NCI-H526 (cell line): ENCODE measurements at regions not wholly inside any gene's neighbourhood (a gene's known extent, or its start where the extent isn't known, plus 50 kb on each side); places are given as distances from the start of the nearest gene placed in this dataset.

Experiments used
- DNase-seq, 2 experiments: peaks; one replicate each; lab custom pipeline; 2025; lab: John Stamatoyannopoulos, UW

DNA sequence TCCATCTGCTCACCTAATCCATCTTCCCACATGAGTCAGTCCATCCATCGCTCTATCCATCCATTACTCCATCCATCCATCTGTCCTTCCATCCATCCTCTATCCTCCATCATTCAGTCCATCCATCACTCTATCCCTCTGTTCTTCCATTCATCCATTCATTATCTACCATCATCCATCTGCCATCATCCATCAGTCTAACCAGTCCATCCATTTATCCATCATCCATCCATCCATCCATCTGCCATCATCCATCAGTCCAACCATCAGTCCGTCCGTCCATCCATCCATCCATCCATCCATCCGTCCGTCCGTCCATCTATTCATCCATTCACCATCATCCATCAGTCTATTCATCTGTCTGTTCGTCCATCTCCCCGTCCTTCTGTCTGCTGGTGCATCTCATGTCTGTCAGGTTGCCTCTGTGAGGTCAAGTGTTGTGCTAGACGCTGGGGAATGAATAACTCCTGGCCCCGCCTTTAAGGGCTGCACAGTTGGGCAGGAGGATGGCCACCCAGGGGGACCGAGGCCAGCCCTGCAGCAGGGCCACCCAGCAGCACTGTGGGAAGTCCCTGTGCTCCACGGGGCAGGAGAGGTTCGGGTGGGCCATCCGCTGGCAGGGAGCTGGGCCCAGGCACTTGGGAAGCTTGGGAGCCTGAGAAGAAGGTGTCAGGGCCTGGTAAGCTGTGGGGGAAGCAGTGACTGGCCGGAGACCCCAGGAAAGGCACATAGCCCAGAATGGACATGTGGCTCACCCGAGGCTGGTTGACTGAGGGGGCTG lies 137.1 kb downstream of the CTTN start:
- no peak for DNase-seq

DNA sequence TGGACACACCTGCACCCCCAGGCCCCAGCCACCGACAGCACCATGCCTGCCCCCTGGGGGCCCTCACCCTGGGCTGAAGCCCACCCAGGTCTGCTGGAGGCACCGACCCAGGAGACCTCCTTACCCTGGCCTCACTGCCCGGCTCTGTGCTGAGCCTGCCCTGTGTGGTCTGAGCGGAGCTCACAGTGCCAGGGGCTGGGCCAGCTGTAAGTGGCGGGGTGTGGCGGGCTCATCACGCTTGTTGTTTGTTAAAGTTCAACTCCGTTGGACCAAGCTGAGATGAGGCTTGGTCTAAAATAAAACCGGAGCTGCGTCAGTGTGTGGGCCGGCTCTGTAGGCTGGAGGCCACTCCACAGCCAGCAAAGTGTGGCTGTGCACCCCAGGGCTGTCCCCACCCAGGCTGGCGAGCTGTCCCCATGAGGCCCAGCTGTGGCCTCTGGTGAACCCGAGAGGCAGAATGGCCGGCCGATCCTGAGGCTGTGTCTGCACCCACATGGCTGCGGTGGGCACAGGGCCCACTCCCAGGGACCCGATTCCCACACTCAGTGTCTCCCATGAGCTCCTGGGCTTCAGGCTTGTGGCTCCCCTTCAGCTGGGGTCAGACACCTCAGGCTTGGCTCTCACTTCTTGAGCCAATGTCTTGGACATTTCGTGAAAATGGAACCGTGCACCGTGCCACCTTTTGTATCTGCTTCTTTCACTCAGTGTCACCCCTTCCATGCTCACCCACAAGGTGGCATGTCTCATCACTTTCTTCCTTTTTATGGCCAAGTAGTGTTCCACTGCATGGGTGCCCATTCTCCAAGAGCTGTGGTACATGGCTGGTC lies 137.9 kb downstream of the CTTN start:
- DNase-seq, result no peak

DNA sequence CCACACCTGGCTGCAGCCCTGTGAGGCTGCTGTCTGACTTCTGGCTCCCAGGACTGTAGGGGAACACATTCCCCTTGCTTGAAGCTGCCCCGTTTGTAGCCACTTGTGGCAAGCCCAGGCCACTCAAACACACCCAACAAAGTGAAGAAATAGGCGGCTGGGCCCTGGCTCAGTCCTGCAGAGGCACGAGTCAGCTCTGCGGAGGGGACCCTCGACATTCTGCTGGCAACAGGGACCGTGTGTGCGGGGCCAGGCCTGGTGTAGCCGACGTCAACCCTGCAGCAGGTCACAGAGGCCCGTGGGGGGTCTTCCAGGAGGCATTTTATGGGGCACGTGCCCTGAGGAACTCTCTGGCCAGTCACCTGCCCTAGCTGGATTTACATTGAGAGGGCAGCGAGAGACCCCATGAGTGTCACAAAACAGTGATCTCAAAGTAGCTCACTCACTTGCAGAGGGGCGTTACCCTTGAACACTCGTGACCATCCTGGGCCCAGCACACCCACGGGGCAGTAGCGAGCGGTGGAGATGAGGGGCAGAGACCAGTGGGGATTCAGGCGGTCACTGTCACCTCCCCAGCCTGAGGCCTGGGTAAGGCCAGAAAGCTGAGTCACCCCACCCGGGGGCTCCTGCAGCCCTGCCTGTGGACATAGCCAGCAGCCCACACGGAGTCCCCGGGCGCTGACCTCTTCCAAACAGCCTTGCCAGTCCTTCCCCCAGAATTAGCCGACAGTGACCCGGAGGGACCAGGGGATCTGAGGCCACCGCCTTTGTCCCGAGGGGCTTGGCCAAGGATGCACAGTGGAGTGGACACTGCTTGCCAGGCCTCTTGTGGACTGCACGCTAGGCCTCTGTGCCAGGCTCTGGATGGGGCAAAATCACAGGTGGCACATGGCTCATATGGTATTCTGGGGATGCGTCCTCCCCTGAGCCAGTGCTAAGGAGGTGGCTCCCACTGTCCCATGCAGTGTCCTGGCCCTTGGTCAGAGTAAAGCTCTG lies 139.5 kb downstream of the CTTN start:
- DNase-seq, result no peak

DNA sequence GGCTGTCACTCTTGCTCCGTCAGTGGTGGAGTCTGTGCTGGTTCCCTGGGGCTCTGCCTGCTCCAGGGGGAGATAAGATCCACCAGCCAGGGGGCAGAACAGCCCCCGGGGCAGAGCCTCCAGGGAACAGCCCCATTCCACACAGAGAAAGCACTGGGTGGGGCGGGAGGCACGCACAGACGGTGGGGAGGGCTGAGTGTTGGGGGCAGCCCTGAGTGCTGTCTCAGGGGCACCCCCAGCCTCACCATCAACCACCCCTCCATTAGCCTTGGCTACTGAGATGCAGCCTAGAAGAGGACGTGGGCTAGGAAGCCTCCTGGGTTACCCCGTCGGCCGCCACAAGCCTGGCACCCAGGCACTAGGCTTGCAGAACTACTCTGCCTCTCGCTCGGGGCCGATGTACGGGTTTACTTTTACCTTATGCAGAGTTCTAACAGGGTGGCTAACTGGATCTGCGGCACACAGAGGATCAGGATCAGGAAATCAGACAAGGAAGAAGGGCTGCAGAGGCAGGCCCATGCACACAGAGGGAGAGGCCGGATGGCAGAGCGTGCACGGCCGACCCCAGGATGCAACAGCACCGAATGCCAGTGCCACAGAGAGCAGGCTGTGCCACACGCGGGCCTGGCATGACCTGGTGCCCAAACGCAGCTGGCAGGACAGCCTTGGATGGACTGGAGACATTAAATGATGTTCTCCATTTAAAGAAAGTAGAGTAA lies 140.5 kb downstream of the CTTN start:
- DNase-seq, result no peak

DNA sequence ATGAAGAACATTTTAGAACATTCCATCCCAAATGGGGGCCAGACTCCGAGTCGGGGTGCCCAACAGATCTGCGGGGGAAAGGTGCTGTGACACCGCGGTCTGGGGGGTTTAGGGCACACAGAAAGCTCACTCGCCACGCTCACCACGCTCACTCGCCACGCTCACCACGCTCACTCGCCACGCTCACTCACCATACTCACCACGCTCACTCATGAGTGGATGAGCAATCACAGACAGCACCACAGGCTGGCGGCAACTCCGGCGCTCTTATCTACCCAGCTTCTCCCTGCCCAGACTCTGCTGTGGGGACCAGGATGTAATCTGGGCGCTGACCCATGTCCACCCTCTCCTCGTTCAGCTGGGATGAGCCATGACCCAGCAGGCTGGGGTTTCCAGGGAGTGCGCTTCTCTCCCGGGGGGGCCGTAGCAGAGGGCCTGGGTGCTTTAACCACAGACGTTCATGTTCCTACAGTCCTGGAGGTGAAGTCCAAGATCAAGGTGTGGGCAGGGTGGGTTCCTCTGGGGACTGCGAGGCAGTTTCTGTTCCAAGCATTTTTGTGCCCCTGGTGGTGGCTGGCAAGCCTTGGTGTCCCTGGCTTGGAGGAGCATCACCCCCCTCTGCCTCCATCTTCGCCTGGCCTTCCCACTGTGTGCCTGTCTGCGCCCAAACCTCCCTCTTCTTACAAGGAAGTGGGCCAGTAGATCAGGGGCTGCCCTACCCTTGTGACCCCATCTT lies 141.2 kb downstream of the CTTN start:
- no peak for DNase-seq

DNA sequence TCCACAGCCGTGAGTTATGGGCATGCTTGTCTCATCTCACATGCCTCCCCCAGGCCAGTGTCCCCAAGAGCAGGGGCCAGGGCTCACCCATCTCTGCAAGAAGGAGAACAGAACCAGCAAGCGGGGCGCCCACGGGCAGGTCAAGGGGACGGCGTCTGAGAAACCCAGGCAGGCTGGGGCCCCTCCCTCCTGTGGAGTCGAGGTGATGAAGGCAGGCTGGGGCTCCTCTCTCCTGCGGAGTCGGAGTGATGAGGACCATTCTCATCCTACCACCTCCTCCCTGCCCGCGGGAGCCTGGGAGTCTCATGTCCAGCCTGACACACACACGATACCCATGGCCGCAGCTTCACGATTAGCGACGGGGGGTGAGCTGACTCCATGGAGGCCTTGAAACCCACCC lies 141.9 kb downstream of the CTTN start:
- no peak for DNase-seq

DNA sequence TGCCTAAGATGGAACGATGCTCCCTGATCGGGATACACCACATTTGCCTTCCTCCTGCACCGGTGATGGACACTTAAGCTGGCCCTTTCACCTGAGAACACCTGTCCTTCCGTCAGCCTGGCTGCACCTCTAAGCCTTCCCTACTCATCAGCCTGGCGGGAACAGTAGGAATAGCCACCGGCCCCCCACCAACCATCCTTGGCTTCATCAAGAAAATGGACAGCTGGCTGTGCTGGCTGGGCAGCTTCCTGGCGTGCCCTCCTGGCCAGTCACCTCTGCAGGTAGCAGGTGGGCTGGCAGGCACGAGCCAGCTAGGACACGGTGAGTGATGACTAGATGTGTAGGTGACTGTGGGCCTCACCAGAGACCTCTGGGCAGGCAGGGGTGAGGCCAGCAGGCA lies 142.8 kb downstream of the CTTN start:
- no peak for DNase-seq

DNA sequence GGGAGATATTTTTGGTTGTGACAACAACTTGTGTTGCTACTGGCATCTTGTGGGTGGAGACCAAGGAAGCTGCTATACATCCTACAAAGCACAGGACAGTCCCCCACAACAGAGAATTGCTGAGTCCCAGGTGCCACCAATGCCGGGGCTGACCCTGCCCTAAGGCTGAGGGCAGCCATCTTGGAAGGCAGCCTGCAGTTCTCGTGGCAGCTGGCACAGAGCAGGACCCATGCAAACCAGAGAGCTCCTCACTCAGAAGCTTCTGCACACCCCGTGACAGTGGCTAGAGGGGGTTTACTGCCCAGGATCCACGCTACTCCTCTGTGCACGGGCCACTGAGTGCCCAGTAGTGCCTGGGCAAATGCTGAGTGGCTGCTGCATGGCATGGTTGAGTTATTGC lies 143.4 kb downstream of the CTTN start:
- DNase-seq, result no peak

DNA sequence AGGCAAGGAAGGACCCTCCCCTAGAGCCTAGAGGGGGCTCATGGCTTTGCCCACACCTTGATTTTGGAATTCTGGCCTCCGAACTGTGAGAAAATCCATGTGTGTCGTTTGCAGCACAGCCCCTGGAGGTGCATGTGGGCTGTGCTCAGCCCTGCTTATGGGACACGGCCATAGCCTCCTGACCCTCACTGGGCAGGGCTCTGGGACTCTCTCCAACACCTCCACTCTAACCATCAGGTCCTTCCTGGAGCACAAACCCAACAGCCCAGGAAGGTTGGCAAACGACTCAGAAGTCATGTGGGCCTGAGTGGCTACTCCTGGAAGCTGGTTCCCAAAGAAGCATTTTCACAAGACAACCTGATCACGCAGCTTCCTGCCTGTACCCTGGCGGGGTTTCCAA lies 144.1 kb downstream of the CTTN start:
- no peak for DNase-seq

DNA sequence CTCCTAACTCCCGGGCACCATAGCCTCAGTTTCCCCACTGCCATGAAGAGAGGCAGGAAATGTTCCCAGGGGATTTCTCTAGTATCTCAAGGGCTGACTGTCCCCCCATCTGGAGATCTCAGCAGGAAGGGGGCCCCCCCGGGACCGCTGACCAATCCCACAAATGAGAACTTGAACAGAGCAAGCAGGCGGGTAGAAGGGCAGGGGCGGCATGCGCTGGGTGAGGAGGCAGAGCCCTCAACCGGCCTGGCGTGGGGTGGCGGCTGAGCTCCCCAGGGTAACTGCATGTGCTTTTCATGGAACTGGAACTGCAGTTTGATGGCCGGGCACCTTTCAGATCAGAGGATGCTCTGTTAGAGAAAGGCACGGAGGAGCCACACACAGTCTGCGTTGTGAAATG lies 144.5 kb downstream of the CTTN start:
- no peak for DNase-seq

DNA sequence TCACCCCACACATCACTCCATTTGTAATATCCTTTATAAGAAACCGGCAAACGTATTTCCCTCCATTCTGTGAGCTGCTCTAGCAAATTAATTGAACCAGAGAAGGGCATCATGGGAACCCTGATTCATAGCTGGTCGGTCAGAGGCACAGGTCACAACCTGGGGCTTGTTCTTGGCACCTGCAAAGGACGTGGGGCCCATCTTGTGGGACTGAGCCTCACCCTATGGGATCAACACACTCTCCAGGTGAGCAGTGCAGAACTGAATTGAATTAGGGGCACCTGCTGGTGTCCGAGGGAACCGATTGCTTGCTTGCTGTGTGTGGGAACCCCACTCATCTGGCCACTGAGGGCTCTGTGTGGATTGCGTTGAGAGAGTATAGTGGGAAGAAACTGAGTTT lies 145.3 kb downstream of the CTTN start:
- no peak for DNase-seq

DNA sequence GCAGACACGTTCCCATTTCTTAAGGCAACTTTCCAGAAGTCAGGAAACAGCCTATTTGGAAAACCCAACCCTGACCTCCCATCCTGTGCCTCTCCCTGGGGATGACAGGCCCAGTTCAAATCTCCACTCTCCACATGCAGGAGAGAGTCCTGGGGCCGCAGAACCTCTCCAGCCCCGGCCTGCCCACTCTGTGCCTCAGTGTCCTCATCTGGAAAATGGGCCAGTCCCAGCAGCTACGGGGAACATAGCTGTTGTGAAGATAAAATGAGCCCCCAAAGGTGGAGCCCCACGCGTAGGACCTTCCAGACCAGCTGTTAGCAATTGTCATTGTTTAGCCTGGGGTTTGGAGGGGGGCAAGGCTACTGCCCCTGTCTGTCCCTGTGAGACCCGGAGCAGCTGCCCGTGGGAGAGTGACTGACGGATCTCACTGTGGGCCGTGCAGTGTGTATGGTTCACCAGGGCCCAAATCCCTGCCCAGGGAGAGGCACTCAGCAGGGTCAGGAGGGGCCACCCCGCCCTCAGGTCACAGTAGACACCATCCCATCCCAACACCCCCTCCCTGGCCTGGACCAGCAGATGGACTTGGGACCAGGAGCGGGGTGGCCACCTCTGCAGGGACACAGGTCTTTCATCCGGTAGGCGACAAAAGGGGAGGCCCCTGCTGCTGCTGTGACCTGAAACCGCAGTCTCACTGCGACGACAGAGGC lies 145.9 kb downstream of the CTTN start:
- no peak for DNase-seq

DNA sequence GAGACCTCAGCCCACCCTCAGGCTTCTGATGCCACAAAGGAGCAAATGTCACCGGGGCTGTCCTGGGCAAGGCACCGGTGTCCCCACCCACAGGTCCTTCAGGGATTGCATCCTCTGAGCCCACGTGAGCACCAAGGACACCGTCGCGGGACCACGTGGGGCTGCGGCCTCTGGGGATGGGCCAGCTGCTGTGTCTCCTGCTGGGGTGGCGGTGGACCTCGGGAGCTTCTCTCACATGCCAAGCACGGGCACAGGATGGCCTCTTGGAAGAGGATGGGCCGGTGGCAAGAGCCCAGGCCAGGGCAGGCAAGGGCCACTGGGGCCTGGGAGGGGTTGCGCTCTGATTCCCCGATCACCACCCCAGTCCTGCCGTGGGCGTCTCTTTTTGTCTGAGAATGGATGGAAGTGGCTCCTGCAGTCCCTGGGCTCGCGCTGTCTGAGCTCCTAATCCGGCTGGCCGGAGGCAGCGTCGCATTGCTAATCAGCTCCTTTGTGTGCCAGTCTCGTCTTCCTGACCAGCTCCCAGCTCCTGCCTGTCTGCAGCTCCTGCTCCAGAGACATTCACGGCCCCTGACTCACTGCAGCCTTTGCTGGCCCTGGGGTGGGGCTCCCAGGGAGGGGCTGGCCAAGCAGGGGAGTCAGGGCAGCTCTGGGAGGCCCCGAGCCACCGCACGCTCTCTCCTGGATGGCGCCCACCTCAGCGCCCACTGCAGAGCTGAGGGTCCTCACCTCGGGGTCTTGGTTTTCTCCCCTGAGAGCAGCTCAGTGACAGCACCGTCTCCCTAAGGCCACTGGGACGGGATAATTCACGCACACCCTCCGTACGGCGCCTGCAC lies 146.7 kb downstream of the CTTN start:
- peak in 1 of 2 experiments; percentile 21 for DNase-seq

DNA sequence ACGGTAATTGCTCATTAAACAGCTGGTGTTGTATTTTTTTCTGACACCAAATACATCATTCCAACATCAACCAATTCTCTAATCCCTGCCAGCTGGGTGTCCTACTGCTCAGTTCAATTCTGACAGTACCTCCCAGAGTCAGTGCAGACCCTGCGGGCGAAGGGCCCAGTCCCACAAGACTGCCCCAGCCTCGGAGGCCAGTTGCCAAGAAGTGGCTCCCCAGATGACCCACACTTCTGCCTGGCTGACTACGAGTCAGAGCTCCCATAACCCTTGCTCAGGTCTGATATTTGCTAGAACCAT lies 147.2 kb downstream of the CTTN start:
- DNase-seq, result no peak

DNA sequence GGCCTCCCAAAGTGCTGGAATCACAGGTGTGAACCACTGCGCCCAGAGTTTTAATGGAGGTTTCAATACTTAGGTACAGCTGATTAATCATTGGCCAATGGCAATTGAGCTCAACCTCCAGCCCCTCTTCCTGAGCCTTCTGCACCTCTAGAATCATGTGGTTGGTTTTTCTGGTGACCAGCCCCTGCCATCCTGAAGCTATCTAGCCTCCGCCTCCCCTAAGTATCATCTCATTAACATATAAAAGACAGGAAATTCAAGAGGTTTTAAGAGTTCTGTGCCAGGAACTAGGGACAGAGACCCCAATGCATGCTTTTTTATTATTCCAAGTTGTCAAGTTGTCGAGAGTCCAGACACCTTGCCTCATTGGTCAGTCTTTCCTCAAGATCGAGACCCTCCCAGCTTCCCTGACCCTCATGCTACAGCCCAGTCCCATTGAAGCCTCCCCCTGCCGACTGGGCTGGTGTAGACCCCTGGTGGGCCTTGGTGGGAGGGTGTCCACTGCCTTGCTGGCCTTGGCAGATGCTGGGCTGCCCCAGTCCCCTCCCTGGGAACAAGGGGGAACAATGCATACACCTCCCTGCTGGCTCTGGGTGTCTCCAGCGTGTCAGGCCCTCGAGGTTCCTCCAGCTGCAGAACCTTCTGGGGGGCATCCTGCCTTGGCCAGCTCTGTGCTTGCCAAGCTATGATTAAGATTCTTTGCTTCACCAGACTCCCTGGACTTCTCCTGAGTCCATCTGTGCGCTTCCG lies 148.0 kb downstream of the CTTN start:
- DNase-seq, result no peak

DNA sequence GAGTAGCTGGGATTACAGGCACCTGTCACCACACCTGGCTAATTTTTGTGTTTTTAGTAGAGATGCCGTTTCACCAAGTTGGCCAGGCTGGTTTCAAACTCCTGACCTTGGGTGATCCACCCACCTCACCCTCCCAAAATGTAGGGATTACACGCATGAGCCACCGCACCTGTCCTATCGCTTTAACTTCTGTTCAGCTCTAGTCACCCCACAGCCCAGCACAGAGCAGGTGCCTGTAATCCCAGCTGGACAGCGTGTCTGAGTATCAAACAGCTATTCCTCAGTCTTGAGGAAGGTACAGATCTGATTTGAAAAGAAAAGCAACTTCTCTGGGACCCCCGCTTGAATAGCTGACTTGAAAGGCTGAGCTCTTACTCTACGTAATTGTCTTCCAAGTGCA lies 149.1 kb downstream of the CTTN start:
- peak; percentile 64 to 68 for DNase-seq

DNA sequence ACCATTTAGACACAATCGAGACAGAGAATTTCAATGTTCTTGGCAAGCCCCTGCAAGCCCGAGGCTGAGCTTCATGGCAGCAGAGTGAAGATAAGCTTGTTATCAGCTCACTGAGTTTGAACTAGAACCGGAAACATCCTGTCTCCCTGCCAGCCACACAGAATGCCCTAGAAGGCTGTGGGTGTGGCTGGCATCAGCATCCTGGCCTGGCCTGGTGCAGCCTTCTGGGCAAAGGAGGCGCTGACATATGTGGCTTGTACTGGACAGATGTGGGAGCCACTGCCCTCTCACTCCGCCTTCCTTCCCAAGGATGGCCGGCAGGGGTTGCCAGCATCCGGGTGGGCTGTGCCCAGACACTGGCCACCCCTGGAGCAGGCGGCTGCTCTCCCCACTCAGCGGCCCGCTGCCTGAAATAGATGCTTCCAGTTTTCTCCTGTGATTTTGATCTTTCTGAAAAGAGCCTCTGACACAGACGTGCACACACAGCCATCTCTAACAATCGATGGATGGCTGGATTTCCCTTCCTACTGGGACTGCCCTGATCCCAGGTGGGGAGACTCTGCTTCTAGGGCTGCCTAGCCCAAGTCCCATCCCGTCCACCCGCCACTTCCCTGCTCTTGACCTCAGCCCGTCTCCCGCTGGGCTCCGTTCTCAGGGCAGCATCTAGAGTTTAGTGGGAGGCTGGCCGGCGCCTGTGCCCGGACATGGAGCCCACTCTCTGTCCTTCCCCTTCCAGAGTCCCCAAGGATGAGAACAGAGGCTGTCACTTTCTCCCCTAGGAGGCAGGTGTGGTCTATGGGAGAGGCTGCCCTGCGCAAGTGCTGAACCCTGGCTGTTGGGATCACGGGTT lies 149.7 kb downstream of the CTTN start:
- peak; percentile 72 to 84 for DNase-seq

DNA sequence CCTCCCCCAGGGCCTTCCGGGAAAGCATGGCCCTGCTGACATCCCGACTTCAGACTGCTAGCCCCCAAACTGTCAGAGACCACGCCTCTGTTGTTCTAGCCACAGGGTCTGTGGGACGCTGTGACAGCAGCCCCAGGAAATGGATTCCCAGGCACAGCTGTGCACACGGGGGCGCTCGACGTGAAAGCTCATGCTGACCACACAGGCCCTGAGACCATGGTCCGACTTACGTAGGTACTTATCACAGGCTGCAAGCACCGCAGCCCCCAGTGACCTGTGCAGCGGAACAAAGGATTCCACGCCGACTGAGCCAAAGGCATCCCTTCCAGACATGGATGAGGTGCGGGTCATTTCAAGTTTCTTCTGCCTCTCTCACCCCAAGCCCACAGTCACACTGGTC lies 150.6 kb downstream of the CTTN start:
- DNase-seq, result no peak
